Neural cell (in vitro differentiated cells): ENCODE measurements at regions not wholly inside any gene's neighbourhood (a gene's known extent, or its start where the extent isn't known, plus 50 kb on each side); places are given as distances from the start of the nearest gene placed in this dataset.

Experiments
- H2AFZ ChIP-seq: fragments of 200-600, 300-800 bp; sonication (generic), shearing (Covaris generic); 2 replicates; pipeline ENCODE4 v1.6.0; 2014; ENCODE audit warnings: low read depth, mild to moderate bottlenecking, antibody characterized with exemption, low read length, moderate library complexity
- H3F3A ChIP-seq: fragments of 200-600 bp; shearing (Covaris generic); 2 replicates; pipeline ENCODE4 v1.6.1; 2016; ENCODE audit warnings: mild to moderate bottlenecking, moderate library complexity, mixed read lengths, antibody characterized with exemption, low read length; ENCODE audit not compliant: insufficient read depth, poor library complexity, severe bottlenecking
- H3K27ac ChIP-seq: fragments of 200-600, 300-800 bp; sonication (generic), shearing (Covaris generic); 2 replicates; pipeline ENCODE4 v1.5.1; 2014; ENCODE audit warnings: mild to moderate bottlenecking, low read length, moderate library complexity
- H3K27me3 ChIP-seq: fragments of 300-800, 200-600 bp; sonication (generic), shearing (Covaris generic); 2 replicates; pipeline ENCODE4 v1.6.0; 2014; ENCODE audit warnings: mild to moderate bottlenecking, low read depth, low read length, moderate library complexity; ENCODE audit not compliant: insufficient read depth
- H3K36me3 ChIP-seq: fragments of 300-800, 200-600 bp; sonication (generic), shearing (Covaris generic); 2 replicates; pipeline ENCODE4 v1.5.1; 2014; ENCODE audit warnings: mild to moderate bottlenecking, antibody characterized with exemption, low read length, moderate library complexity; ENCODE audit not compliant: insufficient read depth
- H3K4me2 ChIP-seq: fragments of 300-800, 200-600 bp; sonication (generic), shearing (Covaris generic); 2 replicates; pipeline ENCODE4 v1.6.0; 2014; ENCODE audit warnings: mild to moderate bottlenecking, low read length
- H3K4me3 ChIP-seq: fragments of 300-800, 200-600 bp; sonication (generic), shearing (Covaris generic); 2 replicates; pipeline ENCODE4 v1.5.1; 2014; ENCODE audit warnings: mild to moderate bottlenecking, low read length, moderate library complexity
- H3K79me2 ChIP-seq: fragments of 200-600 bp; shearing (Covaris generic); replicated peaks from 2 replicates; pipeline ENCODE4 v1.6.0; 2014; ENCODE audit warnings: mild to moderate bottlenecking, low read length, moderate library complexity; ENCODE audit not compliant: insufficient read depth
- H3K9ac ChIP-seq: fragments of 300-800, 200-600 bp; sonication (generic), shearing (Covaris generic); 2 replicates; pipeline ENCODE4 v1.6.1; 2016; ENCODE audit warnings: mild to moderate bottlenecking, low read length, mixed read lengths
- H3K9me2 ChIP-seq: fragments of 200-600 bp; shearing (Covaris generic); 2 replicates; pipeline ENCODE4 v1.6.1; 2016; ENCODE audit warnings: mild to moderate bottlenecking, low read length, mixed read lengths; ENCODE audit not compliant: insufficient read depth
- H3K9me3 ChIP-seq: fragments of 200-600, 300-800 bp; sonication (generic), shearing (Covaris generic); 2 replicates; pipeline ENCODE4 v1.6.1; 2016; ENCODE audit warnings: mild to moderate bottlenecking, mixed run types, low read length, moderate library complexity, mixed read lengths
- H4K20me1 ChIP-seq: fragments of 200-600 bp; shearing (Covaris generic); 2 replicates; pipeline ENCODE4 v1.6.1; 2016; ENCODE audit warnings: mild to moderate bottlenecking, mixed run types; ENCODE audit not compliant: insufficient read depth
- EP300 ChIP-seq: fragments of 450-650 bp; conservative IDR thresholded peaks from 2 replicates; pipeline ENCODE4 v1.6.1; 2014; ENCODE audit warnings: antibody characterized with exemption, mild to moderate bottlenecking, moderate library complexity; ENCODE audit not compliant: poor library complexity, severe bottlenecking
- EZH2 ChIP-seq: fragments of 200-600, 300-800 bp; shearing (Covaris generic), sonication (generic); IDR thresholded peaks from 2 replicates; pipeline ENCODE4 v1.6.1; 2014; ENCODE audit warnings: antibody characterized with exemption, low read length, borderline replicate concordance, mild to moderate bottlenecking; ENCODE audit not compliant: insufficient read depth, poor library complexity, severe bottlenecking
- MXI1 ChIP-seq: fragments of 450-650 bp; conservative IDR thresholded peaks from 2 replicates; pipeline ENCODE4 v1.6.1; 2014; ENCODE audit warnings: antibody characterized with exemption, mild to moderate bottlenecking; ENCODE audit not compliant: poor library complexity, severe bottlenecking
- POLR2AphosphoS5 ChIP-seq: IDR thresholded peaks from 2 replicates; pipeline ENCODE4 v1.6.1; 2012
- RAD21 ChIP-seq: fragments of 450-650 bp; conservative IDR thresholded peaks from 2 replicates; pipeline ENCODE4 v1.6.1; 2014; ENCODE audit warnings: antibody characterized with exemption, mild to moderate bottlenecking, moderate library complexity
- SMC3 ChIP-seq: fragments of 450-650 bp; conservative IDR thresholded peaks from 2 replicates; pipeline ENCODE4 v1.6.1; 2014; ENCODE audit warnings: antibody characterized with exemption, mild to moderate bottlenecking, moderate library complexity; ENCODE audit not compliant: poor library complexity
- TAF1 ChIP-seq: IDR thresholded peaks from 2 replicates; pipeline ENCODE4 v1.6.1; 2012; ENCODE audit warnings: low read depth
- TF ChIP-seq, protein P1 (sequence below): IDR thresholded peaks from 2 replicates; pipeline ENCODE4 v1.6.1; 2012; ENCODE audit warnings: borderline replicate concordance
- TF ChIP-seq, protein P2 (sequence below): fragments of 450-650 bp; IDR thresholded peaks from 2 replicates; pipeline ENCODE4 v1.5.1; 2014; ENCODE audit warnings: antibody characterized with exemption, mild to moderate bottlenecking, moderate library complexity; ENCODE audit not compliant: poor library complexity, severe bottlenecking

DNA sequence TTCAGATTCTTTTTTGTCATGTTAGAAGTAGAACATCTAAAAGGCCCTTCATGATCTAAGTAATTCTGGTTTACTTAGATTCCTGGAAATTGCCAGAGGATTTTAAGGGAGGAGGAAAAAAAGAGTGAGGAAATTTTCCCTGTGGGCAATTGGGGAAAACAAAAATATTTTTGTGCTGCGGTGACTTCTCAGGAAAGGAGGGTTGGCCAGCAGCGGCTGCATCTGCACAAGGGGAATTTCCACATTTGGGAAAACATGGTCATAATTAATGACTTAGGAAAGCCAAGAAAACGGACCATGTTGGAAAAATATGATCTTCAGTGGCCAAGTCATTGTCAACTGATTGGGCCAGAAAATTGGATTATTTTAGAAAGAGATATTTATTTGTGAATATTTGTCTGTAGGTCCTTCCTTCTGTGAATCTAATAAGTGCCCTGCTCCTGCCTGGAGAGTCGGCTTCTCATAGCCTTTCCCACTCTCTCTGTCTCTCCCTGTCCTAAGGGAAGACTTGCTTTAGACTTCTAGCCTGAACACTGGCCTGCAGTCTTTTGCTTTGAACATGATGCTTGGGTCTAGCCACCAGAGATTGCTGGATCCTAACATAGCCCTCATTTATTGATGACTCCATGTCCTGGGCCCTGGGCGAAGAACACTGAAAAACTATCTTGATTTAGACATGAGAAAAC, 124.2 kb upstream of the MKLN1 start:
- H3K27ac ChIP-seq = no peak overlapping the region
- H3K36me3 ChIP-seq = no peaks in the 10 kb centered on the region
- H3K79me2 ChIP-seq = no peaks in the 10 kb centered on the region
- no peaks in the 10 kb centered on the region for H4K20me1 ChIP-seq
- no peak overlapping the region for H3K4me2 ChIP-seq
- H3F3A ChIP-seq = no peaks in the 10 kb centered on the region
- H2AFZ ChIP-seq = no peak overlapping the region
- no peaks in the 10 kb centered on the region for H3K9me2 ChIP-seq
- no peak overlapping the region for H3K4me3 ChIP-seq
- no peak overlapping the region for H3K9ac ChIP-seq
- no peaks in the 10 kb centered on the region for H3K9me3 ChIP-seq
- no peaks in the 10 kb centered on the region for H3K27me3 ChIP-seq
- TF ChIP-seq, protein P1, sequence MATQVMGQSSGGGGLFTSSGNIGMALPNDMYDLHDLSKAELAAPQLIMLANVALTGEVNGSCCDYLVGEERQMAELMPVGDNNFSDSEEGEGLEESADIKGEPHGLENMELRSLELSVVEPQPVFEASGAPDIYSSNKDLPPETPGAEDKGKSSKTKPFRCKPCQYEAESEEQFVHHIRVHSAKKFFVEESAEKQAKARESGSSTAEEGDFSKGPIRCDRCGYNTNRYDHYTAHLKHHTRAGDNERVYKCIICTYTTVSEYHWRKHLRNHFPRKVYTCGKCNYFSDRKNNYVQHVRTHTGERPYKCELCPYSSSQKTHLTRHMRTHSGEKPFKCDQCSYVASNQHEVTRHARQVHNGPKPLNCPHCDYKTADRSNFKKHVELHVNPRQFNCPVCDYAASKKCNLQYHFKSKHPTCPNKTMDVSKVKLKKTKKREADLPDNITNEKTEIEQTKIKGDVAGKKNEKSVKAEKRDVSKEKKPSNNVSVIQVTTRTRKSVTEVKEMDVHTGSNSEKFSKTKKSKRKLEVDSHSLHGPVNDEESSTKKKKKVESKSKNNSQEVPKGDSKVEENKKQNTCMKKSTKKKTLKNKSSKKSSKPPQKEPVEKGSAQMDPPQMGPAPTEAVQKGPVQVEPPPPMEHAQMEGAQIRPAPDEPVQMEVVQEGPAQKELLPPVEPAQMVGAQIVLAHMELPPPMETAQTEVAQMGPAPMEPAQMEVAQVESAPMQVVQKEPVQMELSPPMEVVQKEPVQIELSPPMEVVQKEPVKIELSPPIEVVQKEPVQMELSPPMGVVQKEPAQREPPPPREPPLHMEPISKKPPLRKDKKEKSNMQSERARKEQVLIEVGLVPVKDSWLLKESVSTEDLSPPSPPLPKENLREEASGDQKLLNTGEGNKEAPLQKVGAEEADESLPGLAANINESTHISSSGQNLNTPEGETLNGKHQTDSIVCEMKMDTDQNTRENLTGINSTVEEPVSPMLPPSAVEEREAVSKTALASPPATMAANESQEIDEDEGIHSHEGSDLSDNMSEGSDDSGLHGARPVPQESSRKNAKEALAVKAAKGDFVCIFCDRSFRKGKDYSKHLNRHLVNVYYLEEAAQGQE = no peak
- TF ChIP-seq SMC3 (no peak), POLR2AphosphoS5 (no peak), MXI1 (no peak), RAD21 (no peak), EP300 (no peak)

DNA sequence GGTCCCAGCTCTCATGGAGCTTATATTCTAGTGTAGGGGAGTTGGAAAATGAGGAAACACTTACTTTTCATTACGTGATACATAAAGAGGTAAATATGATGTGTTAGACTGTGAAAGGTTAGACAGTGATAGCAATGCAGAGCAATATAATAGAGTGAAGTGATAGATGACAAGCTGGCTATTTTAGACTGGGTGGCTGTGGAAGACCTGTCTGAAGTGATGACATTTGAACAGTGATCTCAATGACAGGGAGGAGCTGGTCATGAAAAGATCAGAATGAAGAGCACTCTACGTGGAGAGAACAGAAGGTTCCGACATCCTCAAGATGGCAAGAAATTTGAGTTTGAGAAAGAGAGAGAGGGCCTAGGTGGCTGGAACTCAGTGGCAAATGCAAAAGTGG, 118.9 kb upstream of the MKLN1 start:
- H3K4me2 ChIP-seq = no peak overlapping the region
- no peaks in the 10 kb centered on the region for H3K79me2 ChIP-seq
- no peaks in the 10 kb centered on the region for H4K20me1 ChIP-seq
- H3K27ac ChIP-seq = no peak overlapping the region
- no peaks in the 10 kb centered on the region for H3K27me3 ChIP-seq
- no peaks in the 10 kb centered on the region for H3F3A ChIP-seq
- H3K9ac ChIP-seq = no peak overlapping the region
- TF ChIP-seq, protein P1 = no peak
- TF ChIP-seq SMC3 (no peak), EP300 (no peak), MXI1 (no peak), TAF1 (no peak), POLR2AphosphoS5 (no peak), RAD21 (no peak), EZH2 (no peak)
- TF ChIP-seq, protein P2, sequence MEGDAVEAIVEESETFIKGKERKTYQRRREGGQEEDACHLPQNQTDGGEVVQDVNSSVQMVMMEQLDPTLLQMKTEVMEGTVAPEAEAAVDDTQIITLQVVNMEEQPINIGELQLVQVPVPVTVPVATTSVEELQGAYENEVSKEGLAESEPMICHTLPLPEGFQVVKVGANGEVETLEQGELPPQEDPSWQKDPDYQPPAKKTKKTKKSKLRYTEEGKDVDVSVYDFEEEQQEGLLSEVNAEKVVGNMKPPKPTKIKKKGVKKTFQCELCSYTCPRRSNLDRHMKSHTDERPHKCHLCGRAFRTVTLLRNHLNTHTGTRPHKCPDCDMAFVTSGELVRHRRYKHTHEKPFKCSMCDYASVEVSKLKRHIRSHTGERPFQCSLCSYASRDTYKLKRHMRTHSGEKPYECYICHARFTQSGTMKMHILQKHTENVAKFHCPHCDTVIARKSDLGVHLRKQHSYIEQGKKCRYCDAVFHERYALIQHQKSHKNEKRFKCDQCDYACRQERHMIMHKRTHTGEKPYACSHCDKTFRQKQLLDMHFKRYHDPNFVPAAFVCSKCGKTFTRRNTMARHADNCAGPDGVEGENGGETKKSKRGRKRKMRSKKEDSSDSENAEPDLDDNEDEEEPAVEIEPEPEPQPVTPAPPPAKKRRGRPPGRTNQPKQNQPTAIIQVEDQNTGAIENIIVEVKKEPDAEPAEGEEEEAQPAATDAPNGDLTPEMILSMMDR = no peak
- no peak overlapping the region for H2AFZ ChIP-seq
- H3K4me3 ChIP-seq = no peak overlapping the region
- H3K36me3 ChIP-seq = no peaks in the 10 kb centered on the region
- H3K9me3 ChIP-seq = no peaks in the 10 kb centered on the region
- no peaks in the 10 kb centered on the region for H3K9me2 ChIP-seq
